GM12873 (cell line): ENCODE measurements at regions not wholly inside any gene's neighbourhood (a gene's known extent, or its start where the extent isn't known, plus 50 kb on each side); places are given as distances from the start of the nearest gene placed in this dataset.

ENCODE experiments used
- TF ChIP-seq, protein P1 (sequence below): IDR thresholded peaks from 2 replicates; pipeline ENCODE4 v1.5.1; 2012; ENCODE audit warnings: low read depth, mild to moderate bottlenecking, moderate library complexity, low read length, control low read depth; ENCODE audit not compliant: insufficient read depth; ENCODE audit errors: missing control alignments

DNA sequence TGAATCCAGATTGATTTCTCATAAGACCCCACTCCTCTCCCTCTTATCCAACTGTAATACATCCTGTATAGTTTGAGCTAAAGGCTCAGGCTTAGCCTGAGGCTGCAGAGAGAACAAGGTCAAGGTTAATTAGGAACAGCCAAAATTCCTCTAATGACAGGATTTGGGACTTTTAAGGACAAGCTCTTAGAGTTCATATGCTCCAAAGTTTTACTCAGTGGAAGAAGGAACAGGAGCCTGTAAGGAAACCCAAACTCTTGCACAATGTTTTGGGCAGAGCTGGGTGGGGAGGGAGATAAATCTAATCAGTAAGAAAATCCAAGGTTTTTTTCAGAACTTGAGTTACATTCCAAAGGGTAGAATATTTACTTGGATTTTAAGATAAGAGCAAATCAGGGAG is 238.8 kb downstream of the QDPR start:
- TF ChIP-seq, protein P1, sequence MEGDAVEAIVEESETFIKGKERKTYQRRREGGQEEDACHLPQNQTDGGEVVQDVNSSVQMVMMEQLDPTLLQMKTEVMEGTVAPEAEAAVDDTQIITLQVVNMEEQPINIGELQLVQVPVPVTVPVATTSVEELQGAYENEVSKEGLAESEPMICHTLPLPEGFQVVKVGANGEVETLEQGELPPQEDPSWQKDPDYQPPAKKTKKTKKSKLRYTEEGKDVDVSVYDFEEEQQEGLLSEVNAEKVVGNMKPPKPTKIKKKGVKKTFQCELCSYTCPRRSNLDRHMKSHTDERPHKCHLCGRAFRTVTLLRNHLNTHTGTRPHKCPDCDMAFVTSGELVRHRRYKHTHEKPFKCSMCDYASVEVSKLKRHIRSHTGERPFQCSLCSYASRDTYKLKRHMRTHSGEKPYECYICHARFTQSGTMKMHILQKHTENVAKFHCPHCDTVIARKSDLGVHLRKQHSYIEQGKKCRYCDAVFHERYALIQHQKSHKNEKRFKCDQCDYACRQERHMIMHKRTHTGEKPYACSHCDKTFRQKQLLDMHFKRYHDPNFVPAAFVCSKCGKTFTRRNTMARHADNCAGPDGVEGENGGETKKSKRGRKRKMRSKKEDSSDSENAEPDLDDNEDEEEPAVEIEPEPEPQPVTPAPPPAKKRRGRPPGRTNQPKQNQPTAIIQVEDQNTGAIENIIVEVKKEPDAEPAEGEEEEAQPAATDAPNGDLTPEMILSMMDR: no peak

DNA sequence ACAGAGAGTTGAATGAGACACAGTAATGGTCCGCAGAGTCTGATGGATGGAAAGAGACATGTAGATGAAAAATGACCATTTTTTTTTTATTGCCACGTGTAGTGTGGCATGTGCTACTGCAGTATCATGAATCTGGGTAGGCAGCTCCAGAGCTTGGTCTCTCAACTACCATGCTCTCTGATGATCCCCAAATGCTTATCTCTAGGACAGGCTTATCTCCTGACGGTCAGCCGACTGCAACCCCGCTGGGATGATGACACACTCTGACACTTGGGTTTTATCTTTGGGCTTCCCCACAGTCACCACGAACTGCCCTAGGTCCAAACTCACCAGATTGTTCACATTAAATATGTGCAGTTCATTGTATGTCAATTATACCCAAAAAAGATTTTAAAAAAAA is 239.7 kb downstream of the QDPR start:
- TF ChIP-seq, protein P1: no peak

DNA sequence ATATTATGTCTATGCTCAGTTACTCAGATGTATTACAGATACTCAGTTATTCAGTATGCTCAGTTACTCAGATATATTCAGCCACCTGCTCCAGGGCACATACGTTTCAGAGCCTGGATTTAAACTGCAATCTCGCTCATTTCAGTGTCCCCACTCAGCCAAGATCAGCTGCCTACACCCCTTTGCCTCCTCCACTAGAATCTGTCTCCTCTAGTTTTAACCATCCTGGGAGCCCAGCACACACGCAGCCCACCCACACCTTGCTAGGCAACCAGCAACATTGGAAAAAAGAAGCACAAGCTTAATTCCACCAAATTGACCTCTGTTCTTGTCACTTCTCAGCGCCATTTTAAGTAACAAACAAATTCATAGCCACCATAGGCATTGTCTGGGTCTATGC is 246.2 kb downstream of the QDPR start:
- TF ChIP-seq, protein P1: no peak

DNA sequence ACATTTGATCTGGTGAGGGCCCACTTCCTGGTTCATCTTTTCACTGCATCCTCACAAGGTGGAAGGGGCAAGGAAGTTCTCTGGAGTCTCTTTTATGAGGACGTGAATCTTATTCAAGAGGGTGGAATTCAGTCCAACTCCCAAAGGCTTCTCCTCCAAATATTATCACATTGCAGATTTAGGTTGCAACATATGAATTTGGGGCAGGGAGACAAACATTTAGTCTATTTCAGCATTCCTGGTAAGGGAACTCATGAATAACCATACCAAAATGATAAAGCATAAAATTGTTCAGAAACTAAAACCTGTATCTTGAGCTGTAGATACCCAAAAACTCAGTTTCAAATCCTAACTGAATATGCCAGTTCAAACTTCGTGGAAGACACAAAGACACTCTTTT is 246.8 kb downstream of the QDPR start:
- TF ChIP-seq, protein P1: no peak

DNA sequence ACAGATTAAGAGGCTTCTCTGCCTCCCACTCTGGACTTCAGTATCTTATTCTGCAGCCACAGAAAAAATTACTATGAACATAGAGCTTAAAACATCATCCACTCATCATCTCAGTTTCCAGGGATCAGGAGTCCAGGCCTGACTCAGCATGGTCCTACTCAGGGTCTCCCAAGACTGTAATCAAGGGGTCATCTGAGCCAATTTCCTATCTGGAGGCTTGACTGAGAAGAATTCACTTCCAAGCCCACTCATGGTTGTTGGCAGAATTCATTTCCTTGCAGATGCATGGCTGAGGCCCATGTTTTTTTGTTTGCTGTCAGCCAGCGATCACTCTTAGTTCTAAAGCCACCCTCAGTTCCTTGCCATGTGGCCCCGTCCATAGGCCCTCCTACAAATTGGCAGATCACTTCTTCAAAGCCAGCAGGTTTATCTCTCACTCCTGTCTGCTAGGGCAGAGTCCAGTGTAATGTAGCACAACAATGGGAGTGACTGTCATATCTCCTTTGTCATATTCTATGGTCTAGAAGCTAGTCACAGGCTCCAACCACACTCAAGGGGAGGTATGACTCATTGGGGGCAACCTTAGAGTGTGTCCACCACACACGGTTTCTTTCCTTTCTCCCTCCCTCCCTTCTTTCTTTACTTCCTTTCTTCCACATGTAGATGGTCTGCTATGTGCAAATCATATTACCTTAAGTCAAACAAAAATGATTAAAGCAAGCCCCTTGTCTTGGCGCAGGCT is 251.6 kb downstream of the QDPR start:
- TF ChIP-seq, protein P1: no peak

DNA sequence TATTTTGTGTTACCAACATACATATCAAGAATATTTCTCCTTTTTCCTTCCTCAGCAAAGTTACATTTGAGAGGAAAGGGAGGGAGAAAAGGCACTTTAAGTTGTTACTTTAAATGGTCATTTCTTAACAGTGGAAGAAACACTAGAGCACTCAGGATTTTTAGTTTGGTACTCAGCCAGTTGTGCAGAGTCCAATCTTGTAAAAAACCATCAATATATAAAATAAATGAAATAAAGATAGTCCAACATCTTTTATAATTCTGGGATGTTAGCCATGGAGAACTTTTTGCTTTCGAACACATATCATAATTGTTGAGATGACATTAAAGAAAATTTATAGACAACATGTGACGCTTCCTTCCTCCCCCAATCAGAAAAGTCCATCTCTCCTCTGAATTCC is 253.8 kb downstream of the QDPR start:
- TF ChIP-seq, protein P1: no peak

DNA sequence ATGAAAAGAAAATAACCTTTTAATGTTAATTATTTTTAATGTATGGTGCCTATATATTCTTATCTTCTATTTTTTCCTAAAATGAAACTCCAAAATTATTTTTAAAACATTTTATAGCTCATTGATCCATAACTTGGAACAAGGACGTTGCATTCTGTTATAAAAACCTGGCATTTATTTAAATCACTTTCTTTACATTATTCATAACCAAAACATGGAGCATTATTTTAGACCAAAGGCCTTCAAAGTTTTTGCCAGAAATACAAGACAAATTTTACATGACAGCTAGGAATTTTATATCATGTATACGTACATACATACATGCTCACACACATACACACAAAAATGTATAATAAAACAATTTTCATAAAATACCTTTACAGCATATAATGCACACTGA is 259.8 kb downstream of the QDPR start:
- TF ChIP-seq, protein P1: no peak

DNA sequence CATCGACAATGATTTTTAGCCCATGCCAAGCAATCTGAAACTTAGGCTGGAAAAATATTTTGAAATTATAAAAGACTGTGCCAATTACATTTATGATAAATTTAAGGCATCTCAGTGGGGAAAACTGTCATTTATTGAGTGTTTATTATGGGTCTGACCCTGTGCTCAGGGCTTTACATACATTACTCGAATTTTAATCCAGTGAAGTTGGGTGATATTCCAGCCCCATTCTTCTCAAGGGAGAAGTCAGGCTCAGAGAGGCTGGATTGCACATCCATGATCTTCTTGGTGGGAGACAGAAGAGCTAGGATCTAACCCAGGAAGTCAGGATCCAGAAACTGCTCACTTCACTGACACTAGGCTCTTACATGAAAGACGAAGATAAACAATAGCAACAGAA is 260.8 kb downstream of the QDPR start:
- TF ChIP-seq, protein P1: no peak
